ENCODE measurements at regions not wholly inside any gene's neighbourhood (a gene's known extent, or its start where the extent isn't known, plus 50 kb on each side); places are given as distances from the start of the nearest gene placed in this dataset.

DNA sequence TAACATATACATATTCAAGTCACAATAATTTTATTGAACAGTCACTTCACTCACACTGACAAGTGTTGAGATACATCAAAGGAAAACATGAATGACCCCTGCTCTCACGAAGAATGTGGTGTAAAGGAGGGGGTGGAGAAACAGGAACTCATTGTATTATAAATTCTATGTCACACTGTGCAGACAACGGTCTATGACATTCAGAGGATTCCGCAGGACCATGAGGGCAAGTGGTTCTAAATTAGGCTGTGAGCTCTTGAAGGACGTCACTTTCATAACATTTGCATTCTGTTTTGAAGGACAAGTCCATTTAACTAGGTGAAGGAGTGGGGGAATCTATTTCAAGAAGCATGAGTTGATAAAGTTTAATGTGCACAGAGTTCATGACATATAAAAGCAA lies 415.2 kb upstream of the HS3ST1 start:
- TF ChIP-seq CTCF (IDR thresholded peaks at IDR 0.05) = no peak
- no peak for TF ChIP-seq POLR2A (IDR thresholded peaks at IDR 0.05)
- no peak for TF ChIP-seq EP300 (IDR thresholded peaks at IDR 0.05)

Measured in tibial nerve (tissue), 4 donors.